HL-60 (cell line): ENCODE measurements at regions not wholly inside any gene's neighbourhood (a gene's known extent, or its start where the extent isn't known, plus 50 kb on each side); places are given as distances from the start of the nearest gene placed in this dataset.

Source experiments
- DNase-seq, 2 experiments: peaks; one replicate each; pipeline ENCODE4 v3.0.0-alpha.2; 2010 to 2020; ENCODE audit warnings: low read depth in 1 of 2, low spot score in 1 of 2
- H3K27ac ChIP-seq: fragments of 250-450 bp; sonication (Bioruptor Pico); replicated peaks from 2 replicates; pipeline ENCODE4 v1.5.1; 2020; ENCODE audit warnings: mild to moderate bottlenecking, moderate library complexity
- H3K27me3 ChIP-seq: fragments of 250-450 bp; sonication (Bioruptor Pico); 2 replicates; pipeline ENCODE4 v1.5.1; 2021; ENCODE audit warnings: mild to moderate bottlenecking, moderate library complexity; ENCODE audit not compliant: insufficient read depth, poor library complexity, severe bottlenecking
- H3K4me3 ChIP-seq: replicated peaks from 2 replicates; pipeline ENCODE4 v1.5.1; 2011; ENCODE audit warnings: mild to moderate bottlenecking, control low read depth, low read length; ENCODE audit not compliant: insufficient read depth
- GABPA ChIP-seq: IDR thresholded peaks from 2 replicates; pipeline ENCODE4 v1.6.1; 2012; ENCODE audit warnings: low read depth
- POLR2AphosphoS5 ChIP-seq: IDR thresholded peaks from 2 replicates; pipeline ENCODE4 v1.6.1; 2012; ENCODE audit warnings: low read depth
- REST ChIP-seq: IDR thresholded peaks from 2 replicates; pipeline ENCODE4 v1.6.1; 2012; ENCODE audit warnings: low read depth; ENCODE audit not compliant: insufficient replicate concordance
- SPI1 ChIP-seq: IDR thresholded peaks from 2 replicates; pipeline ENCODE4 v1.6.1; 2012; ENCODE audit warnings: low read depth, mild to moderate bottlenecking, borderline replicate concordance
- TF ChIP-seq, protein P1 (sequence below): IDR thresholded peaks from one replicate; pipeline ENCODE4 v1.5.1; 2011; ENCODE audit warnings: low read length, control low read depth, inconsistent platforms; ENCODE audit not compliant: insufficient read depth

DNA sequence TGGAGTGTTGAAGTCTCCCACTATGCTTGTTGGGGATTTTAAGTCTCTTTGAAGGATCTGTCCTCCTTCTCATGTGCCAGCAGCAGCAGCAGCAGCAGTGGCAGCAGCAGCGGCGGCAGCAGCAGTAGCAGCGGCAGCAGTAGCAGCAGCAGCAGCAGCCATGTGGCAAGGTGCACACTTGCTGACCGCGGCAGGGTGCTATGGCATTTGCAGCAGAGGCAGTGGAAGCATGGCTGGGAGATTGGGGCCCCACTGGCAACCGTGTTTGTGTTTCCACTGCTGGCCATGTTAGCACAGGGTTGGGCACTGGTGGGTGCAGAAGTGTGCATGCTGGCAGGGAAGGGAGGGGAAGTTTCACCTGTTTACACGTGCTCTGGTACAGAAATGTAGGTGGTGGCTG is 280.1 kb downstream of the NUP35 start:
- Histone ChIP-seq H3K27me3 (no peaks in the 10 kb centered on the region), H3K4me3 (no peak overlapping the region), H3K27ac (no peak overlapping the region)
- no peak for DNase-seq
- TF ChIP-seq SPI1 (no peak), REST (no peak)

DNA sequence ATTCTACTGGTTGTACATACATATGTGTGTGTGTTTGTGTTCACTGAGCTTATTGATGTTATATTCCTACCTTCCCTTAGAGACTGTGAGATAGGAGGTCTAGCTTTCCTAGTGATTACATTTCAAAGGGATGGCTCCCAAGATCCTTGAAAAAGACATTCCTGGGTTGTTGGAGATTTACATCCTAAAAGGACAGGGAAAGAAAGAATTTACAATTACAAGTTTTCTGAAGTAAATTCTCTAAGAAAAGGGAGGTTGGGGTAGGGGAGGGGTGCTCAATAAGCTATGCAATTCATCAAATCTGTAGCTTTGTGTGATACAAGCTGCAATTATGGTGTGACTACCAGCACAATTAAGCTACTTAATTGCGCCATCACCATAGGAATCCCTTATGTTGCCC is 284.3 kb downstream of the NUP35 start:
- DNase-seq: no peak
- TF ChIP-seq, protein P1, sequence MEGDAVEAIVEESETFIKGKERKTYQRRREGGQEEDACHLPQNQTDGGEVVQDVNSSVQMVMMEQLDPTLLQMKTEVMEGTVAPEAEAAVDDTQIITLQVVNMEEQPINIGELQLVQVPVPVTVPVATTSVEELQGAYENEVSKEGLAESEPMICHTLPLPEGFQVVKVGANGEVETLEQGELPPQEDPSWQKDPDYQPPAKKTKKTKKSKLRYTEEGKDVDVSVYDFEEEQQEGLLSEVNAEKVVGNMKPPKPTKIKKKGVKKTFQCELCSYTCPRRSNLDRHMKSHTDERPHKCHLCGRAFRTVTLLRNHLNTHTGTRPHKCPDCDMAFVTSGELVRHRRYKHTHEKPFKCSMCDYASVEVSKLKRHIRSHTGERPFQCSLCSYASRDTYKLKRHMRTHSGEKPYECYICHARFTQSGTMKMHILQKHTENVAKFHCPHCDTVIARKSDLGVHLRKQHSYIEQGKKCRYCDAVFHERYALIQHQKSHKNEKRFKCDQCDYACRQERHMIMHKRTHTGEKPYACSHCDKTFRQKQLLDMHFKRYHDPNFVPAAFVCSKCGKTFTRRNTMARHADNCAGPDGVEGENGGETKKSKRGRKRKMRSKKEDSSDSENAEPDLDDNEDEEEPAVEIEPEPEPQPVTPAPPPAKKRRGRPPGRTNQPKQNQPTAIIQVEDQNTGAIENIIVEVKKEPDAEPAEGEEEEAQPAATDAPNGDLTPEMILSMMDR: no peak
- TF ChIP-seq SPI1 (no peak), REST (no peak), GABPA (no peak), POLR2AphosphoS5 (no peak)
- Histone ChIP-seq H3K4me3 (no peak overlapping the region), H3K27ac (no peak overlapping the region), H3K27me3 (no peaks in the 10 kb centered on the region)

- TF ChIP-seq GABPA (no peak), POLR2AphosphoS5 (no peak), REST (no peak)
- TF ChIP-seq, protein P1: no peak
- no peak overlapping the region for H3K27ac ChIP-seq
- H3K27me3 ChIP-seq: no peaks in the 10 kb centered on the region
- no peak for DNase-seq
- H3K4me3 ChIP-seq: no peak overlapping the region
Measured at GRCh38 chr2:183409662-183410061, 285.4 kb downstream of the NUP35 start.

- no peak overlapping the region for H3K4me3 ChIP-seq
- no peak overlapping the region for H3K27ac ChIP-seq
- H3K27me3 ChIP-seq: no peaks in the 10 kb centered on the region
- DNase-seq: no peak
- TF ChIP-seq, protein P1: no peak
- TF ChIP-seq GABPA (no peak), SPI1 (no peak), REST (no peak), POLR2AphosphoS5 (no peak)
Measured at GRCh38 chr2:183416753-183417152, 292.5 kb downstream of the NUP35 start.
